SIG-M5 treated with dmso at 0.1 percent for 504 hours (cell line): ENCODE measurements at regions not wholly inside any gene's neighbourhood (a gene's known extent, or its start where the extent isn't known, plus 50 kb on each side); places are given as distances from the start of the nearest gene placed in this dataset.
"Not testable (repeated sequence)": the region's sequence is repeated elsewhere in the genome, so short reads cannot be mapped to it uniquely, and the experiment has no call there.

Experiments used
- DNase-seq: peaks from one replicate; lab custom pipeline; 2025; ENCODE audit not compliant: unreplicated experiment; lab: John Stamatoyannopoulos, UW

- DNase-seq, result no peak
Observed at GRCh38 chr20:23299673-23300050, 50.9 kb upstream of the NXT1 start.

- no peak for DNase-seq
Observed at GRCh38 chr20:23298926-23299672, 51.5 kb upstream of the NXT1 start.

- no peak for DNase-seq
Observed at GRCh38 chr20:23298155-23298554, 52.4 kb upstream of the NXT1 start.

- no peak for DNase-seq
Observed at GRCh38 chr20:23296841-23297701, 53.5 kb upstream of the NXT1 start.

GRCh38 chr20:23295934-23296333 is 54.7 kb upstream of the NXT1 start:
- no peak for DNase-seq

GRCh38 chr20:23294671-23295070 is 55.9 kb upstream of the NXT1 start:
- DNase-seq, result no peak

GRCh38 chr20:23294166-23294565 is 56.4 kb upstream of the NXT1 start:
- DNase-seq, result no peak

- DNase-seq, result no peak
Observed at GRCh38 chr20:23293689-23294088, 56.9 kb upstream of the NXT1 start.

- not testable (repeated sequence) for DNase-seq
Observed at GRCh38 chr20:23292311-23292710, 58.3 kb upstream of the NXT1 start.

- no peak for DNase-seq
Observed at GRCh38 chr20:23291575-23292240, 58.9 kb upstream of the NXT1 start.

GRCh38 chr20:23290761-23291574 is 59.6 kb upstream of the NXT1 start:
- no peak for DNase-seq

GRCh38 chr20:23289724-23290395 is 60.7 kb upstream of the NXT1 start:
- no peak for DNase-seq

GRCh38 chr20:23289249-23289648 is 61.3 kb upstream of the NXT1 start:
- DNase-seq, result no peak

- DNase-seq, result no peak
Observed at GRCh38 chr20:23287354-23288190, 63.0 kb upstream of the NXT1 start.

GRCh38 chr20:23286346-23286745 is 64.2 kb upstream of the NXT1 start:
- no peak for DNase-seq

GRCh38 chr20:23285536-23285935 is 65.1 kb upstream of the NXT1 start:
- no peak for DNase-seq

- DNase-seq, result no peak
Observed at GRCh38 chr20:23284009-23284408, 66.6 kb upstream of the NXT1 start.

- no peak for DNase-seq
Observed at GRCh38 chr20:23283096-23283850, 67.3 kb upstream of the NXT1 start.

GRCh38 chr20:23282546-23282945 is 68.0 kb upstream of the NXT1 start:
- no peak for DNase-seq
